H54 (cell line): ENCODE measurements at regions not wholly inside any gene's neighbourhood (a gene's known extent, or its start where the extent isn't known, plus 50 kb on each side); places are given as distances from the start of the nearest gene placed in this dataset.
"Not testable (repeated sequence)": the region's sequence is repeated elsewhere in the genome, so short reads cannot be mapped to it uniquely, and the experiment has no call there.

Experiments
- DNase-seq: peaks from one replicate; pipeline ENCODE4 v3.0.0; 2011; ENCODE audit warnings: low spot score, mixed read lengths; ENCODE audit not compliant: insufficient read length
- FAIRE-seq: peaks from 3 replicates; lab custom pipeline; 2011; peaks lifted over from hg19 to GRCh38; lab: Jason Lieb, UNC
- POLR2A ChIP-seq: IDR thresholded peaks from 2 replicates; pipeline ENCODE4 v1.6.1; 2011; ENCODE audit warnings: low read depth, mild to moderate bottlenecking, low read length

GRCh38 chrX:124426288-124427169 lies 80.2 kb downstream of the SH2D1A start:
- DNase-seq: no peak
- FAIRE-seq: no peak
- no peak for TF ChIP-seq POLR2A

- FAIRE-seq (no peak), DNase-seq (no peak)
Measured at GRCh38 chrX:124433186-124433585, 86.8 kb downstream of the SH2D1A start.

GRCh38 chrX:124435616-124436015 lies 89.3 kb downstream of the SH2D1A start:
- FAIRE-seq (no peak), DNase-seq (no peak)
- no peak for TF ChIP-seq POLR2A

More at GRCh38 chrX:124433186-124433585, 86.8 kb downstream of the SH2D1A start:
- no peak for TF ChIP-seq POLR2A

GRCh38 chrX:124440695-124441094 lies 94.3 kb downstream of the SH2D1A start:
- DNase-seq (no peak), FAIRE-seq (no peak)
- no peak for TF ChIP-seq POLR2A

- no peak for FAIRE-seq
- TF ChIP-seq POLR2A: no peak
- no peak for DNase-seq
Measured at GRCh38 chrX:124441971-124442590, 95.7 kb downstream of the SH2D1A start.

GRCh38 chrX:124455966-124456365 lies 109.6 kb downstream of the SH2D1A start:
- no peak for DNase-seq
- no peak for FAIRE-seq
- TF ChIP-seq POLR2A: no peak

GRCh38 chrX:124459851-124460250 lies 113.5 kb downstream of the SH2D1A start:
- not testable (repeated sequence) for FAIRE-seq, DNase-seq

GRCh38 chrX:124462931-124463330 lies 116.6 kb downstream of the SH2D1A start:
- DNase-seq (no peak), FAIRE-seq (no peak)
- no peak for TF ChIP-seq POLR2A

- DNase-seq: no peak
- FAIRE-seq: no peak
- no peak for TF ChIP-seq POLR2A
Measured at GRCh38 chrX:124467202-124467601, 120.8 kb downstream of the SH2D1A start.

- DNase-seq: no peak
- no peak for TF ChIP-seq POLR2A
- no peak for FAIRE-seq
Measured at GRCh38 chrX:124475358-124475757, 129.0 kb downstream of the SH2D1A start.

GRCh38 chrX:124476562-124476961 lies 130.2 kb downstream of the SH2D1A start:
- no peak for DNase-seq
- FAIRE-seq: no peak
- TF ChIP-seq POLR2A: no peak

GRCh38 chrX:124478046-124478445 lies 131.7 kb downstream of the SH2D1A start:
- DNase-seq: no peak
- FAIRE-seq: no peak
- no peak for TF ChIP-seq POLR2A

- no peak for DNase-seq
- TF ChIP-seq POLR2A: no peak
- FAIRE-seq: no peak
Measured at GRCh38 chrX:124488412-124489161, 142.2 kb downstream of the SH2D1A start.

- no peak for DNase-seq
- TF ChIP-seq POLR2A: no peak
- no peak for FAIRE-seq
Measured at GRCh38 chrX:124493984-124494383, 147.6 kb downstream of the SH2D1A start.
